DND-41 (cell line): ENCODE measurements at regions not wholly inside any gene's neighbourhood (a gene's known extent, or its start where the extent isn't known, plus 50 kb on each side); places are given as distances from the start of the nearest gene placed in this dataset.

ENCODE experiments used
- ATAC-seq: fragments of 200-7000 bp; cut with Tn5 transposase; 3 replicates; pipeline ENCODE4 v1.9.1; 2021; ENCODE audit warnings: low read depth; ENCODE audit not compliant: insufficient read depth
- DNase-seq: peaks from one replicate; pipeline ENCODE4 v3.0.0-alpha.2; 2020
- H2AFZ ChIP-seq: 2 replicates; pipeline ENCODE4 v1.6.0; 2012; ENCODE audit warnings: low read depth, low read length
- H3K27ac ChIP-seq: 2 replicates; pipeline ENCODE4 v1.5.1; 2012; ENCODE audit warnings: low read length, inconsistent platforms
- H3K27me3 ChIP-seq: fragments of 200-600 bp; sonication (generic); 2 replicates; pipeline ENCODE4 v1.6.0; 2012; ENCODE audit warnings: low read length, mild to moderate bottlenecking, inconsistent platforms; ENCODE audit not compliant: insufficient read depth, poor library complexity
- H3K36me3 ChIP-seq: 2 replicates; pipeline ENCODE4 v1.5.1; 2012; ENCODE audit warnings: low read length, inconsistent platforms; ENCODE audit not compliant: insufficient read depth
- H3K4me1 ChIP-seq: 2 replicates; pipeline ENCODE4 v1.5.1; 2012; ENCODE audit warnings: mild to moderate bottlenecking, low read length; ENCODE audit not compliant: insufficient read depth
- H3K4me2 ChIP-seq: 2 replicates; pipeline ENCODE4 v1.6.0; 2012; ENCODE audit warnings: mild to moderate bottlenecking, moderate library complexity, low read length, inconsistent platforms; ENCODE audit not compliant: insufficient read depth
- H3K4me3 ChIP-seq, 2 experiments: fragments of 200-600 bp in 1 of 2; shearing (Covaris generic) in 1 of 2; 2 replicates each; pipeline ENCODE4 v1.5.1; 2012 to 2016; ENCODE audit warnings: inconsistent platforms in 2 of 2, low read length in 2 of 2, mild to moderate bottlenecking in 2 of 2, low read depth in 1 of 2, moderate library complexity in 1 of 2
- H3K79me2 ChIP-seq: 2 replicates; pipeline ENCODE4 v1.6.0; 2012; ENCODE audit warnings: low read length, inconsistent platforms; ENCODE audit not compliant: insufficient read depth
- H3K9ac ChIP-seq: 2 replicates; pipeline ENCODE4 v1.6.0; 2012; ENCODE audit warnings: low read depth, mild to moderate bottlenecking, inconsistent platforms, low read length, moderate library complexity
- H3K9me3 ChIP-seq: 2 replicates; pipeline ENCODE4 v1.5.1; 2012; ENCODE audit warnings: low read length, moderate library complexity, mild to moderate bottlenecking, inconsistent platforms; ENCODE audit not compliant: insufficient read depth, severe bottlenecking
- H4K20me1 ChIP-seq: 2 replicates; pipeline ENCODE4 v1.6.0; 2012; ENCODE audit warnings: low read length; ENCODE audit not compliant: insufficient read depth
- EZH2 ChIP-seq: IDR thresholded peaks from 3 replicates; pipeline ENCODE4 v1.6.1; 2012; ENCODE audit warnings: borderline replicate concordance, low read depth, mild to moderate bottlenecking, moderate library complexity, low read length, inconsistent platforms; ENCODE audit not compliant: severe bottlenecking
- TF ChIP-seq, protein P1 (sequence below): IDR thresholded peaks from 2 replicates; pipeline ENCODE4 v1.5.1; 2012; ENCODE audit warnings: borderline replicate concordance, low read length, moderate library complexity, mild to moderate bottlenecking; ENCODE audit not compliant: poor library complexity, severe bottlenecking; ENCODE audit errors: extremely low read depth

DNA sequence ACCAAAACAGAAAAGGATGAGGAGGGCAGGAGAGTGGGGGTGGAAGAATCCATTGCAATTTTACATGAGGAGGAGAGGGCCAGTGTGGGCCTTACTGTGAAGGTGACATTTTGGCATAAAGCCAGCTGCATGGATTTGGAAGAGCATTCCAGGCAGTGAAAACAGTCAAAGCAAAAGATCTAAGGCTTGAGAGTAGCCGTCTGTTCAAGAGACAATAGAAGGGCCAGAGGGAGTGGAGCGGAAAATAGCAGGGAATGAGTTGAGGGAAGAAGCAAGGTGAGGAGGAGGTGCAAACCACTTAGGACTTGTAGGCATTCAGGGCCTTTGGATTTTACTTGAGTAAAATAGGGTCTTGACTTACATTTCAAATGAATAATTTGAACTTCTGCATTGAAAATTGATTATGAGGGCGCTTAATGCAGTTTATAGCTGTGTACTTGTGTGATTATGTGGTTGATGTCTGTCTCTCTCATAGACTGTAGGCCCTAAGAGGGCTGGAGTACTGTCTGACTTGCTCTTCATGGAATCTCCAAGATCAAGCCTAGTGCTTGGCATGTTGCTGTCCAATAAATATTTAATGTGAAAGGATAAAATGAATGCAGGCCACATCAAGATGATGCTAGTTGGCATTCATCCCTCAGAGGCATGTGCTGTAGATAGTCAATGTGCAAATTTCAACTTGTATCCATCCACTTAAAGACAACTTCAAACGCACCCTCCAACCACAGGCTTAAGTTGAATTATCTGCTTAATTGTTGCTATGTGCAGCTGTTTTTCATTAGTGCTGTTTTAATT is 772.1 kb upstream of the RBFOX1 start:
- Histone ChIP-seq H3K27ac (no peak overlapping the region), H3K4me1 (no peaks in the 10 kb centered on the region), H4K20me1 (no peaks in the 10 kb centered on the region), H3K4me3 (no peak overlapping the region), H2AFZ (no peak overlapping the region), H3K79me2 (no peaks in the 10 kb centered on the region), H3K36me3 (no peaks in the 10 kb centered on the region), H3K9ac (no peak overlapping the region), H3K9me3 (no peaks in the 10 kb centered on the region), H3K27me3 (no peaks in the 10 kb centered on the region), H3K4me2 (no peak overlapping the region)
- no peak for TF ChIP-seq EZH2
- TF ChIP-seq, protein P1, sequence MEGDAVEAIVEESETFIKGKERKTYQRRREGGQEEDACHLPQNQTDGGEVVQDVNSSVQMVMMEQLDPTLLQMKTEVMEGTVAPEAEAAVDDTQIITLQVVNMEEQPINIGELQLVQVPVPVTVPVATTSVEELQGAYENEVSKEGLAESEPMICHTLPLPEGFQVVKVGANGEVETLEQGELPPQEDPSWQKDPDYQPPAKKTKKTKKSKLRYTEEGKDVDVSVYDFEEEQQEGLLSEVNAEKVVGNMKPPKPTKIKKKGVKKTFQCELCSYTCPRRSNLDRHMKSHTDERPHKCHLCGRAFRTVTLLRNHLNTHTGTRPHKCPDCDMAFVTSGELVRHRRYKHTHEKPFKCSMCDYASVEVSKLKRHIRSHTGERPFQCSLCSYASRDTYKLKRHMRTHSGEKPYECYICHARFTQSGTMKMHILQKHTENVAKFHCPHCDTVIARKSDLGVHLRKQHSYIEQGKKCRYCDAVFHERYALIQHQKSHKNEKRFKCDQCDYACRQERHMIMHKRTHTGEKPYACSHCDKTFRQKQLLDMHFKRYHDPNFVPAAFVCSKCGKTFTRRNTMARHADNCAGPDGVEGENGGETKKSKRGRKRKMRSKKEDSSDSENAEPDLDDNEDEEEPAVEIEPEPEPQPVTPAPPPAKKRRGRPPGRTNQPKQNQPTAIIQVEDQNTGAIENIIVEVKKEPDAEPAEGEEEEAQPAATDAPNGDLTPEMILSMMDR: no peak
- no peak for ATAC-seq
- no peak for DNase-seq

DNA sequence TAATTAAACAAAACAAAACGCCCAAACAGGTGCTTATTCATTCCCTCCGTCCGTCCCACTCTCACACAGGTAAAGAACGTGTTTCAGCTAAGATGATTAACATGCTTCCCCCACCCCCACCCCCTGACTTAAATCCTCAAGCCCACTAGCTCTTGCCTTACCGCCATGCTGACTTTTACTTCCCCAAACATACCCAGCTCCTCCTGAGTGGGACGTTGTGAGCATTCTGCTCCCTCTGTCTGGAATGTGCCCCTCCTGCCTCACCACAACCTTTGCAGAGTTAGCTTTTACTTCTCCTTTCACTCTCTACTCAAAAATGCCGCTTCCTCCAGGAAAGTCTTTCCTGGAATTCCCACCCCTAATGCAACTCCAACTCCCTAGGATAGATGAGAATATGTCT is 774.0 kb upstream of the RBFOX1 start:
- no peak for ATAC-seq
- no peak overlapping the region for H3K4me2 ChIP-seq
- TF ChIP-seq, protein P1: no peak
- no peak for TF ChIP-seq EZH2

DNA sequence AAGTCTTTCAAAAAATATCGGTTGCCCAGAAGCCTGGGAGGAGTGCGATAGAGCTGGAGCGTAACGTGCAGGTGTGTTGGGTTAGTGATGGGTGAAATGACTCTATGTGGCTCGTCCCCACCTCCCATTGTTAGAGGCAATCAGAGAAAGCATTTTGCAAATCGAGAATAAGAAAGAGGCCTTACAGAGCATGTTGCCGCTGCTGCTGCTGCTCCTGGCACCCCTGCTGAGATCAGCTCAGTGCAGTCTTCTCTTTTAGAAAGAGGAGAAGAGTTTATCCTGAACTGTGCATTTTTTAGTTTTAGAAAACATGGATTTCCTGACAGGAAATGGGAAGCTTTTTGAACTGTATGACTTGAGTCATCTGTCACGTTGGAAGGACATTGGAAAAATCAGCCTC is 774.5 kb upstream of the RBFOX1 start:
- H3K27ac ChIP-seq: no peak overlapping the region
- H3K4me2 ChIP-seq: no peak overlapping the region
- H3K27me3 ChIP-seq: no peaks in the 10 kb centered on the region
- H2AFZ ChIP-seq: no peak overlapping the region
- H3K9me3 ChIP-seq: no peaks in the 10 kb centered on the region
- H4K20me1 ChIP-seq: no peaks in the 10 kb centered on the region
- no peak overlapping the region for H3K4me3 ChIP-seq
- no peaks in the 10 kb centered on the region for H3K79me2 ChIP-seq
- DNase-seq (no peak), ATAC-seq (no peak)
- H3K36me3 ChIP-seq: no peaks in the 10 kb centered on the region
- H3K4me1 ChIP-seq: no peaks in the 10 kb centered on the region
- TF ChIP-seq EZH2: no peak
- TF ChIP-seq, protein P1: no peak
- no peak overlapping the region for H3K9ac ChIP-seq

More for the DNA sequence above, 774.0 kb upstream of the RBFOX1 start:
- H3K4me3 ChIP-seq: no peak overlapping the region
- H3K36me3 ChIP-seq: no peaks in the 10 kb centered on the region
- DNase-seq: no peak
- no peak overlapping the region for H2AFZ ChIP-seq
- H3K27ac ChIP-seq: no peak overlapping the region
- H3K79me2 ChIP-seq: no peaks in the 10 kb centered on the region
- no peaks in the 10 kb centered on the region for H4K20me1 ChIP-seq
- H3K4me1 ChIP-seq: no peaks in the 10 kb centered on the region
- H3K27me3 ChIP-seq: no peaks in the 10 kb centered on the region
- no peaks in the 10 kb centered on the region for H3K9me3 ChIP-seq
- H3K9ac ChIP-seq: no peak overlapping the region
